Stomach (tissue), 8 donors: ENCODE measurements at regions not wholly inside any gene's neighbourhood (a gene's known extent, or its start where the extent isn't known, plus 50 kb on each side); places are given as distances from the start of the nearest gene placed in this dataset.
"Not testable (repeated sequence)": the region's sequence is repeated elsewhere in the genome, so short reads cannot be mapped to it uniquely, and the experiment has no call there.

Experiments
- DNase-seq, 2 donors: peaks; one replicate each; pipeline versions ENCODE4 v3.0.0 to v3.0.0-alpha.2; 2013 to 2019
- H3K27ac ChIP-seq, 5 donors: fragments of 200-600 bp in 4 of 5; sonication (generic) in 4 of 5; one replicate each; pipeline ENCODE4 v1.5.1; 2013 to 2019; ENCODE audit warnings: mild to moderate bottlenecking in 1 of 5, moderate library complexity in 1 of 5
- H3K27me3 ChIP-seq, 3 donors: fragments of 200-600 bp; sonication (generic); one replicate each; pipeline ENCODE4 v1.5.1; 2017 to 2019; ENCODE audit warnings: mixed run types in 1 of 3
- H3K36me3 ChIP-seq, 4 donors: fragments of 200-600 bp; sonication (generic); 1 replicate in 3 of 4; 2 replicates in 1 of 4; pipeline ENCODE4 v1.5.1; 2016 to 2019
- H3K4me1 ChIP-seq, 4 donors: fragments of 200-600 bp; sonication (generic); one replicate each; pipeline ENCODE4 v1.5.1; 2016 to 2019
- H3K4me3 ChIP-seq, 4 donors: fragments of 200-600 bp; sonication (generic) in 3 of 4; one replicate each; pipeline ENCODE4 v1.5.1; 2016 to 2019; ENCODE audit warnings: mild to moderate bottlenecking in 1 of 4
- H3K9me3 ChIP-seq, 4 donors: fragments of 200-600 bp; sonication (generic); one replicate each; pipeline ENCODE4 v1.5.1; 2016 to 2019
- CTCF ChIP-seq, 7 experiments: fragments of 450-650 bp in 4 of 7; fragments of 200-600 bp in 3 of 7; sonication (generic) in 3 of 7; IDR thresholded peaks; one replicate each; pipeline ENCODE4 v1.5.1; 2016 to 2019; ENCODE audit warnings: antibody characterized with exemption in 7 of 7, control low read depth in 2 of 7, mild to moderate bottlenecking in 1 of 7
- EP300 ChIP-seq: sonication (generic); formaldehyde crosslinking; IDR thresholded peaks from one replicate; pipeline ENCODE4 v1.6.1; 2017; ENCODE audit warnings: antibody characterized with exemption
- POLR2A ChIP-seq, 4 donors: fragments of 450-650 bp; IDR thresholded peaks; one replicate each; pipeline ENCODE4 v1.6.1; 2016; ENCODE audit warnings: antibody characterized with exemption in 4 of 4, control low read depth in 2 of 4, mild to moderate bottlenecking in 1 of 4, moderate library complexity in 1 of 4
- POLR2AphosphoS5 ChIP-seq, 3 donors: sonication (generic); formaldehyde crosslinking; IDR thresholded peaks; one replicate each; pipeline ENCODE4 v1.6.1; 2016; ENCODE audit warnings: antibody characterized with exemption in 3 of 3
- WGBS, 5 donors: extraction: QIAGEN DNeasy Blood & Tissue Kit in 3 of 5; methylation state at CpG; one replicate each; pipeline versions ENCODE4 v1.1.5 to v1.1.7; 2013 to 2018; 5-methylcytosine and 5-hydroxymethylcytosine counted together
- intact Hi-C: fragments of 100-400 bp; cut with DNase I; formaldehyde crosslinking; loops from one replicate; pipeline ENCODE4 v1.15.1; 2023; ENCODE audit warnings: low total_unique reads
- donor health status: healthy with polysubstance abuse.
- donor health status: Bipolar disorder and iron deficiency.
- donor health status: healthy.

GRCh38 chr1:98286656-98287055 lies 365.8 kb upstream of the DPYD start:
- no peaks in the 10 kb centered on the region for H3K36me3 ChIP-seq
- H3K4me1 ChIP-seq, result no peaks in the 10 kb centered on the region
- no peak overlapping the region for H3K27ac ChIP-seq
- H3K27me3 ChIP-seq, result no peaks in the 10 kb centered on the region
- H3K9me3 ChIP-seq, result no peaks in the 10 kb centered on the region
- no peak overlapping the region for H3K4me3 ChIP-seq
- intact Hi-C loops, result no loop called here
- DNase-seq, result no peak
- TF ChIP-seq POLR2AphosphoS5 (IDR thresholded peaks at IDR 0.05), result no peak
- no peak for TF ChIP-seq POLR2A (IDR thresholded peaks at IDR 0.05)
- TF ChIP-seq EP300, result no peak
- 13 to 43% (median 35%) methylated on average over 1 of the region's 1 CpG for WGBS, 5 donors

GRCh38 chr1:98285286-98285685 lies 364.5 kb upstream of the DPYD start:
- H3K27ac ChIP-seq, H3K4me3 ChIP-seq, intact Hi-C loops, H3K27me3 ChIP-seq, H3K4me1 ChIP-seq, DNase-seq, H3K9me3 ChIP-seq, H3K36me3 ChIP-seq: not testable (repeated sequence)
- WGBS, 5 donors, result 49 to 68% (median 64%) methylated on average over 2 of the region's 2 CpGs

GRCh38 chr1:98280049-98280448 lies 359.2 kb upstream of the DPYD start:
- Histone ChIP-seq H3K4me3 (no peak overlapping the region), H3K27ac (no peak overlapping the region), H3K9me3 (no peaks in the 10 kb centered on the region), H3K4me1 (no peaks in the 10 kb centered on the region), H3K36me3 (no peaks in the 10 kb centered on the region), H3K27me3 (no peaks in the 10 kb centered on the region)
- no peak for TF ChIP-seq POLR2AphosphoS5 (IDR thresholded peaks at IDR 0.05)
- TF ChIP-seq CTCF (IDR thresholded peaks at IDR 0.05), result no peak
- no peak for TF ChIP-seq EP300
- no peak for TF ChIP-seq POLR2A (IDR thresholded peaks at IDR 0.05)
- 56 to 75% (median 60%) methylated on average over 4 of the region's 4 CpGs for WGBS, 5 donors
- no peak for DNase-seq
- intact Hi-C loops, result no loop called here

- WGBS, 5 donors, result 62 to 83% (median 75%) methylated on average over 3 of the region's 3 CpGs
- intact Hi-C loops, result no loop called here
- H3K4me3 ChIP-seq, result no peak overlapping the region
- no peaks in the 10 kb centered on the region for H3K4me1 ChIP-seq
- H3K27me3 ChIP-seq, result no peaks in the 10 kb centered on the region
- no peak for DNase-seq
- H3K9me3 ChIP-seq, result no peaks in the 10 kb centered on the region
- TF ChIP-seq EP300 (no peak), CTCF (IDR thresholded peaks at IDR 0.05) (no peak), POLR2AphosphoS5 (IDR thresholded peaks at IDR 0.05) (no peak), POLR2A (IDR thresholded peaks at IDR 0.05) (no peak)
- no peak overlapping the region for H3K27ac ChIP-seq
- no peaks in the 10 kb centered on the region for H3K36me3 ChIP-seq
Observed at GRCh38 chr1:98278055-98278454, 357.2 kb upstream of the DPYD start.

- Histone ChIP-seq H3K9me3 (no peaks in the 10 kb centered on the region), H3K27me3 (no peaks in the 10 kb centered on the region), H3K4me1 (no peaks in the 10 kb centered on the region), H3K27ac (no peak overlapping the region), H3K36me3 (no peaks in the 10 kb centered on the region), H3K4me3 (no peak overlapping the region)
- DNase-seq, result peak in 1 of 2 donors; percentile 32
- TF ChIP-seq POLR2A (IDR thresholded peaks at IDR 0.05) (no peak), CTCF (IDR thresholded peaks at IDR 0.05) (no peak), POLR2AphosphoS5 (IDR thresholded peaks at IDR 0.05) (no peak), EP300 (no peak)
- intact Hi-C loops, result no loop called here
- 35 to 58% (median 49%) methylated on average over 2 of the region's 2 CpGs for WGBS, 5 donors
Observed at GRCh38 chr1:98277118-98277517, 356.3 kb upstream of the DPYD start.
